Hepatocyte (in vitro differentiated cells): ENCODE measurements at regions not wholly inside any gene's neighbourhood (a gene's known extent, or its start where the extent isn't known, plus 50 kb on each side); places are given as distances from the start of the nearest gene placed in this dataset.

ENCODE experiments used
- DNase-seq: peaks from one replicate; pipeline ENCODE4 v3.0.0-alpha.2; 2016; ENCODE audit warnings: low spot score
- H2AFZ ChIP-seq: fragments of 200-600 bp; sonication (generic); 2 replicates; pipeline ENCODE4 v1.6.0; 2016; ENCODE audit warnings: antibody characterized with exemption, mild to moderate bottlenecking
- H3K27ac ChIP-seq: fragments of 200-600 bp; sonication (generic); 2 replicates; pipeline ENCODE4 v1.5.1; 2016; ENCODE audit warnings: mild to moderate bottlenecking
- H3K27me3 ChIP-seq: fragments of 200-600 bp; sonication (generic); 2 replicates; pipeline ENCODE4 v1.6.1; 2016
- H3K36me3 ChIP-seq: fragments of 200-600 bp; sonication (generic); replicated peaks from 2 replicates; pipeline ENCODE4 v1.5.1; 2016; ENCODE audit warnings: low read depth; ENCODE audit not compliant: insufficient read depth
- H3K4me1 ChIP-seq: fragments of 200-600 bp; sonication (generic); 2 replicates; pipeline ENCODE4 v1.5.1; 2016; ENCODE audit warnings: mild to moderate bottlenecking, moderate library complexity; ENCODE audit not compliant: insufficient read depth
- H3K4me2 ChIP-seq: fragments of 200-600 bp; sonication (generic); 2 replicates; pipeline ENCODE4 v1.6.0; 2016
- H3K4me3 ChIP-seq: fragments of 200-600 bp; sonication (generic); 2 replicates; pipeline ENCODE4 v1.5.1; 2016; ENCODE audit warnings: mild to moderate bottlenecking
- H3K79me2 ChIP-seq: fragments of 200-600 bp; sonication (generic); 2 replicates; pipeline ENCODE4 v1.6.0; 2017; ENCODE audit warnings: mild to moderate bottlenecking
- H3K9me2 ChIP-seq: fragments of 200-600 bp; sonication (generic); replicated peaks from 2 replicates; pipeline ENCODE4 v1.6.0; 2017; ENCODE audit warnings: mild to moderate bottlenecking; ENCODE audit not compliant: insufficient read depth
- H3K9me3 ChIP-seq: fragments of 200-600 bp; sonication (generic); 2 replicates; pipeline ENCODE4 v1.5.1; 2016; ENCODE audit warnings: low read depth, mild to moderate bottlenecking
- H4K20me1 ChIP-seq: fragments of 200-600 bp; sonication (generic); 2 replicates; pipeline ENCODE4 v1.6.0; 2016; ENCODE audit warnings: mild to moderate bottlenecking; ENCODE audit not compliant: insufficient read depth, poor library complexity, severe bottlenecking
- EZH2 ChIP-seq: fragments of 200-600 bp; sonication (generic); IDR thresholded peaks from 2 replicates; pipeline ENCODE4 v1.6.1; 2016; ENCODE audit warnings: antibody characterized with exemption, mild to moderate bottlenecking, borderline replicate concordance
- EZH2phosphoT487 ChIP-seq: fragments of 200-600 bp; sonication (generic); IDR thresholded peaks from one replicate; pipeline ENCODE4 v1.6.1; 2018; ENCODE audit warnings: antibody characterized with exemption, mild to moderate bottlenecking, low read depth, moderate library complexity; ENCODE audit not compliant: unreplicated experiment, severe bottlenecking
- WGBS: methylation state at CpG from one replicate; pipeline ENCODE4 v1.1.6; 2016; ENCODE audit warnings: low lambda C conversion rate; ENCODE audit errors: missing lambda C conversion rate; 5-methylcytosine and 5-hydroxymethylcytosine counted together
- TF ChIP-seq, protein P1 (sequence below): fragments of 200-600 bp; sonication (generic); IDR thresholded peaks from 2 replicates; pipeline ENCODE4 v1.5.1; 2016; ENCODE audit warnings: antibody characterized with exemption, mild to moderate bottlenecking; ENCODE audit not compliant: poor library complexity

DNA sequence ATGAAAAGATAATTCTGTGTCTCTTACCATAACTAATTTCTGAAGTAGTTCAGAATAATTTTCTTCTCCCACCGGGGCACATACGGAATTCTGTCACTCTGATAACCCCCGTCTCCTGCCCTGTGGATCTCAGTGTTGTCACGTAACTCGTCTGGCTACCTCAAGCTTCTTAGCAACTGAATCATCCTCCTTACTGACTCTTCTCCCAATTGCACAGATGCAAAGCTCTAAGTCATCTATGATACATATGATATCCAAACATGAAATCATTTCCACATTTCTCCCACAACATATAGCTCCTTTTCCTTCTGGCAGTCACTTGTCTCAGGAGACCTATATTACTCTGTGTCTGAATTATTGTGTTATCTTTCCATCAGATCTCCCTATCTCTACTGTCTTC, 1043.1 kb upstream of the TENM3 start:
- Histone ChIP-seq H3K27ac (no peak overlapping the region), H3K9me2 (no peaks in the 10 kb centered on the region), H4K20me1 (no peaks in the 10 kb centered on the region), H3K4me2 (no peak overlapping the region), H3K27me3 (no peaks in the 10 kb centered on the region), H3K9me3 (no peaks in the 10 kb centered on the region), H3K36me3 (no peaks in the 10 kb centered on the region), H3K4me3 (no peak overlapping the region), H3K79me2 (no peaks in the 10 kb centered on the region), H3K4me1 (no peaks in the 10 kb centered on the region), H2AFZ (no peak overlapping the region)
- 77% methylated on average over 5 of the region's 5 CpGs for WGBS
- TF ChIP-seq EZH2: no peak
- TF ChIP-seq, protein P1, sequence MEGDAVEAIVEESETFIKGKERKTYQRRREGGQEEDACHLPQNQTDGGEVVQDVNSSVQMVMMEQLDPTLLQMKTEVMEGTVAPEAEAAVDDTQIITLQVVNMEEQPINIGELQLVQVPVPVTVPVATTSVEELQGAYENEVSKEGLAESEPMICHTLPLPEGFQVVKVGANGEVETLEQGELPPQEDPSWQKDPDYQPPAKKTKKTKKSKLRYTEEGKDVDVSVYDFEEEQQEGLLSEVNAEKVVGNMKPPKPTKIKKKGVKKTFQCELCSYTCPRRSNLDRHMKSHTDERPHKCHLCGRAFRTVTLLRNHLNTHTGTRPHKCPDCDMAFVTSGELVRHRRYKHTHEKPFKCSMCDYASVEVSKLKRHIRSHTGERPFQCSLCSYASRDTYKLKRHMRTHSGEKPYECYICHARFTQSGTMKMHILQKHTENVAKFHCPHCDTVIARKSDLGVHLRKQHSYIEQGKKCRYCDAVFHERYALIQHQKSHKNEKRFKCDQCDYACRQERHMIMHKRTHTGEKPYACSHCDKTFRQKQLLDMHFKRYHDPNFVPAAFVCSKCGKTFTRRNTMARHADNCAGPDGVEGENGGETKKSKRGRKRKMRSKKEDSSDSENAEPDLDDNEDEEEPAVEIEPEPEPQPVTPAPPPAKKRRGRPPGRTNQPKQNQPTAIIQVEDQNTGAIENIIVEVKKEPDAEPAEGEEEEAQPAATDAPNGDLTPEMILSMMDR: no peak
- TF ChIP-seq EZH2phosphoT487: no peak
- DNase-seq: no peak

DNA sequence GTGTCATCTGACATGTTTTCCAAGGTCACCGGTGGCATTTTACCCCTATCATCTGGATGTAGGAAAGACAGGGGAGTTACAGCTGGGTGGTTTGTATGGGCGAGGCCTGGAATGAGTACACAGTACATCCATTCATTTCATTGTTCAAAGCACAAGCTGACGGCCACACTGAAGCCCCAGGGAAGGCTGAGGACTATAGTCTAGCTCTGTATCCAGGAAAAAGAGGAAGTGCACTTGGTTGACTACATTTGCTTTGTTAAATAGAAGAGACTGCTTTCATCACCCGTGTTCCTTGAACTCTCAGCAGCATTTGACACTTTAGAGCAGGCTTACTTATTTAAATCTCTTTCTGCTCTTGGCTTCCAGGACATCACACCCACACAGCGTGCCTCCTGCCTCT, 1041.0 kb upstream of the TENM3 start:
- H3K4me3 ChIP-seq: no peak overlapping the region
- no peaks in the 10 kb centered on the region for H3K4me1 ChIP-seq
- H3K9me3 ChIP-seq: no peaks in the 10 kb centered on the region
- H3K36me3 ChIP-seq: no peaks in the 10 kb centered on the region
- H3K79me2 ChIP-seq: no peaks in the 10 kb centered on the region
- no peaks in the 10 kb centered on the region for H4K20me1 ChIP-seq
- H3K27me3 ChIP-seq: no peaks in the 10 kb centered on the region
- H3K27ac ChIP-seq: no peak overlapping the region
- WGBS: 66% methylated on average over 5 of the region's 5 CpGs
- no peak for DNase-seq
- H3K9me2 ChIP-seq: no peaks in the 10 kb centered on the region
- no peak overlapping the region for H3K4me2 ChIP-seq
- TF ChIP-seq, protein P1: no peak
- no peak for TF ChIP-seq EZH2phosphoT487
- TF ChIP-seq EZH2: no peak
- H2AFZ ChIP-seq: no peak overlapping the region

DNA sequence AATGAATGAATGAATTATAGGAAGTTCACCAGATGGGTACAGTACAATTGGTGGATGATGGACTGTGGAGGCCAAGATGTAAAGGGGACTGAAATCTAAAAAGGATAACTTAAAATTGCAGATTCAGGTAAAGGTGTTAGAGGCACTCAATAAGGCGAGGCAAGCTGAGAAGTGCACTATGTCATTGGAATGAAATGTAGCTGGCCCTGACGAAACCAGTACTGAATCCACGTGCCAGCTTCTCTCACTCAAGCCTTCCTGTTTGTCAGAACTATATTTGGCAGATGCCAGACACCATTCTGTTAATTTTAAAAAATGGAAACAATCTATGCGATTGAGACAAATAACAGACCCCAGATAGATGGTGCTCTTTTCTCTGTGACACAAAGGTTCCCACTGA, 1039.1 kb upstream of the TENM3 start:
- H3K9me3 ChIP-seq: no peaks in the 10 kb centered on the region
- no peak for DNase-seq
- H2AFZ ChIP-seq: no peak overlapping the region
- no peaks in the 10 kb centered on the region for H3K79me2 ChIP-seq
- H3K4me3 ChIP-seq: no peak overlapping the region
- no peaks in the 10 kb centered on the region for H4K20me1 ChIP-seq
- no peaks in the 10 kb centered on the region for H3K36me3 ChIP-seq
- H3K9me2 ChIP-seq: no peaks in the 10 kb centered on the region
- no peak overlapping the region for H3K4me2 ChIP-seq
- H3K27me3 ChIP-seq: no peaks in the 10 kb centered on the region
- TF ChIP-seq EZH2: no peak
- TF ChIP-seq EZH2phosphoT487: no peak
- TF ChIP-seq, protein P1: no peak
- no peaks in the 10 kb centered on the region for H3K4me1 ChIP-seq
- H3K27ac ChIP-seq: no peak overlapping the region
- 79% methylated on average over 4 of the region's 4 CpGs for WGBS

DNA sequence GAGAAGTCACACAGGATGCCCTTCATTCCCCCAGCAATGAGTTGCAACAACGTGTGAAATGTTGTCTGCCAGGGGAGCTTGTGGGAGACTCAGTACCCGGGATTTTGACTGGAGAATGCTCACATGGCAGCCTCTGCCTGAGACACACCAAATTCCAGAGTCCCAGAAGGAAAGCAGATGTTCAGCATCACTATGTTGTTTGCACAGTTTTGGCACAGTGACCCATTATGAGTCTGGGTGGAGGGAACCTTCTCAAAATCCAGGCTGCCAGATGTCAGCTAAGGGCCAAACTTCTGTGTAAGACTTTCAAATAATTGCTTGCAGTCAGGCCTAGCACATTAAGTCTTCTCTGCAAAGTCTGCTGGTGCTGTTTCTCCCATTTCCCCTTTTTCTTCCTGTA, 1029.7 kb upstream of the TENM3 start:
- Histone ChIP-seq H3K27ac (no peak overlapping the region), H3K9me3 (no peaks in the 10 kb centered on the region), H3K9me2 (no peaks in the 10 kb centered on the region), H3K27me3 (no peaks in the 10 kb centered on the region), H3K4me2 (no peak overlapping the region), H3K36me3 (no peaks in the 10 kb centered on the region), H3K79me2 (no peaks in the 10 kb centered on the region), H2AFZ (no peak overlapping the region), H4K20me1 (no peaks in the 10 kb centered on the region), H3K4me3 (no peak overlapping the region), H3K4me1 (no peaks in the 10 kb centered on the region)
- DNase-seq: no peak
- TF ChIP-seq EZH2: no peak
- TF ChIP-seq, protein P1: no peak
- TF ChIP-seq EZH2phosphoT487: no peak
- WGBS: 59% methylated on average over 2 of the region's 2 CpGs
